Stimulated activated CD4-positive, alpha-beta T cell treated with anti-CD3 and anti-CD28 coated beads, Interleukin-2, amount 100 ng/mL, for 48 hours (primary cell): ENCODE measurements at regions not wholly inside any gene's neighbourhood (a gene's known extent, or its start where the extent isn't known, plus 50 kb on each side); places are given as distances from the start of the nearest gene placed in this dataset.

Experiments
- DNase-seq, 2 donors: peaks; one replicate each; pipeline ENCODE4 v3.0.0-alpha.2; 2020

DNA sequence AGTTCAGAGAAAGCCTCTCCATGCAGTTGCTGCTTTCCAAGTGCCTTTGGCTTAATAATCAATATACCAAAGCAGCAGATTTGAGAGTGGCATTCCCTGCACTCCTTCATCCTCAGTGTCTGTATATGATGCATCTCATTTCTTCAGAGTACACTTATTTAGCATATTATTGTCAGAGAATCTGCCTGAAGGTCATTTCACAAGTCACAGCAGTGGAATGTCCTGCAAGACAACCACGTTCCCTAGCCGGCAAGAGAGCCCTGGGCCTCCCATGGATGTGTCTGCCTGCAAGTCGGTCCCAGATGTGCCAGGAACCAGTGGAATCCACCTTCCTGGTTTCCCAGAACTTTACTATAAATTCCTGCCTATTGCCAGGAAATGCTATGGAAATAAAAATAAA lies 289.4 kb upstream of the IGFBP3 start:
- DNase-seq = no peak

- DNase-seq = no peak
Measured at GRCh38 chr7:46209611-46210388, 288.7 kb upstream of the IGFBP3 start.

DNA sequence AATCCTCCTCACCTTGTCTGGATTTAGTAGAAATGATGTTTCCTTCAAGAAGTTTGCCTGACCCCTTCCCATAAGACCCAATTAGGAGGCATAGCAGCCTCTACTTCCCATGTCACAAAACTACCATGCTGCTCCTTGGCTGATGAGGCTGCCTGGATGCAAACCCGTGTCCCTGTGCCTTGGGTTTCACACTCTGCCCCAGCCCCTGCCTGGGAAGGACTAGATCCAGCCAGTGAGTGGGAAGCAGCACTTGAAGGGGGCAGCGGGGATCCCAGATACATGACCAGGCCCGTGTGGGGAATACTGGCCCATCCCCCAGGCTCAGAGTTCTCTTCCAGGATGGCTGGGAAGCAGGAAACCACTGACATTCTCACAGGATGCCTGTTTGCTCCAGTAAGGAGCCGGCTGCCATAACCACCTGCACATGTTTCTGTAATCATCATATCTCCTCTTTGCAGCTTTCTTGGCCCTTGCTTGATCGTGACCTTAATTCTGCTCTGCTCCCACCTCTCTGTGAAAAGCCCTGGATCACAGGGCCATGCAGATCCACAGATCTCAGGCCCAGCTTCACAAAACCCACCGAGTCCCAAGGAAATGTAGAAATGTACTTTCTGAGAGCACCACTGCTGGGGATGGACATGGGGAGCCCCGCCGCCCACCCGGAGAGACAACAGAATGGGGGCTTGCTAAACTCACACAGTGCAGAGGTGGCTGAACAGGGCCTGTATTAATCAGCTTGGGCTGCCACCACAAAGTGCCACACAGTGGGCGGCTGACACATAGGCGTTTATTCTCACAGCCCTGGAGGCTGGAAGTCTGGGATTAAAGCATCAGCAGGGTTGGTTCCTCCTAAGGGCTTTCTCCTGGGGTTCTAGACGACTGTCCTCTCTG lies 287.8 kb upstream of the IGFBP3 start:
- DNase-seq = no peak

DNA sequence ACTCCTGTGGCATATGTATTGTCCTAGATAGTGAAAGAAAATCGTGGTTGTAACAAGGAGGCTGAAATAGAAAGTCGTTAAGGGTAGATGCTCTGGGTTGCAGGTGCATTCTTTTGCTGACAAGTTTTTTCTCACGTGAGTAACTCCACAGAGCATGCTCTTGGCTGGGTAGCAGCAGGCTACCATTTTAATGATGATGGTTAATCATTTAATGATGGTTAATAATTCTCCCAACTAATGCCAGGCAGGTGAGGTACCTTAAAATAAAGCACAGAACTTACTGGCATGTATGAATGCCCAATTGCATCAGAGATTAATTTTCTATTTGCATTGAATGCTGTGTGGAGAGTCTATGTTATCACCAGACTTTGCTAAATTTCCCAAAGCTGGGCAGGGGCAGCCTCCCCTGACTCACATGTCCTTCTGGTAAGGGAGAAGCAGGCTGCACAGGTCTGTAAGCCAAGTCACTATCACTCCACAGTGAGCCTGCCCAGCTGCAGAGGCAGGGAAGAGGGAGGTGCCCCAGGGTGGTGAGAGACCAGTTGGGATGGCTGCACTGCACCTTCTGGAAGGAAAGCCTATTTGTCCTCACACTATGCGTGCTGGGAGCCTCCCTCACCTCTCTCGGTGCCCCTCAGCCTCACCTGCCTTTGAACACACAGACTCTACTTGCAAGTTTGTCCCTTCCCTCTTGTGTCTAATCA lies 287.0 kb upstream of the IGFBP3 start:
- DNase-seq = no peak

DNA sequence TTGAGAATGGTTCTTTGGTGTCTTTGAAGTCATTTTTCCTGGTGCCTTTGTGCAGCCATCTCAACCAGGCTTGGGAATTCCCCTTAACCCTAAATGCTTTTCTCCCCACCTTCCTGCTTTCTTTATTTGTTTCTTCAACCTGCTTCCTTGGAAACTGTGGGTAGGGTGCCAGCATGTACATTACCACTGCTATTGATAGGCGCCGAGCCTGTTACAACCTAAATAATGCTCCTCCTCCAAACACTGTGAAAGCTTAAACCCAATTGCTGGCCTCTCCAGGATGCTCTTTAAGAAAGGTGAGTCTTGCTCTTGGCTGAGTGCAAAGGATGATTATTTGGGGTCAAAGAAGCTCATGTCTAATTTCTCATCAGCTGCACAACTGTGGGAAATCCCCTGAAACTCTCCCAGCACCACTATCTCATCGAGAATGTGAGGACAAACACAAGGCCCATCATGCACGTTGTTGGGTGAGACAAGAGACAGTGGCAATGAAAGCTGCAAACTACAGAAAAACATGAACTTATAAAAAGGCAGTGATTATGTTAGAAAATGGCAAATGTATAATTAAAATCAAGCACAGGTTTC lies 285.5 kb upstream of the IGFBP3 start:
- DNase-seq = no peak

- DNase-seq = no peak
Measured at GRCh38 chr7:46205478-46205877, 284.4 kb upstream of the IGFBP3 start.

DNA sequence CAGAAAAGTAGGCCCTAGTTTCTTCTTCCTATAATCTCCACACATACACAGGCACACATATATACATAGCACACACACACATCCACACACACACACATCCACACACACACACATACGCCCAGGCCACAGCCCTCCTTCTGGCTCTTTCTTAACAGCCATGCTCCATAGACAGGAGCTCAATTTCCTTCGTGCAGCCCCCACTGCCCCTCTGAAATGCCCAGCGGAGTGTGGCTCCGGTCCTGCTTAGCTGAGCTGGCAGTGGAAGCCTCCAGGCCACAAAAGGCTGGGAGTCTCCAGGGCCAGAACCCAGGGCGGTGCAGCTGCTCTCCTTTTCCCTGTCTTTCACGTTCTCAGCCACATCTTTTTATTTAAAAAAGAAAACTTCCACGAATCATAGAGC lies 282.9 kb upstream of the IGFBP3 start:
- DNase-seq = no peak

DNA sequence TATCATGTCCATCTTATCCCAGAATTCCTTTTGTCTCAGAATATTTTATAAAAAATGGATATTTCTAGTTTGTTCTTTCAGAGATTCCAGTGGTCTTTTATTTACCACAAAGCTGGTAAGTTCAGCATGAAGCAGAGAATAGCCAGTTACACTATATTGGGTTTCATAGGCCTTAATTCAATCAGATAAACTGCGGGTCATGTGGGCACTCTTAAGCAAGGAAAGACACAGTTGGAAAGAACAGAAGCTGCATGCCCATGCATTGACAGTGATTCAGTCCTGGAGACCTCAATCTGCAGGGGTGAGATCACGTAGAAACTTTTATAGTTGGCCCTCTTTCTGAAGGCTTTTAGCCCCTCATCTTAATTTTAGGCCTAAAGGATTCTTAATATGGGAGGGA lies 281.3 kb upstream of the IGFBP3 start:
- DNase-seq = no peak

DNA sequence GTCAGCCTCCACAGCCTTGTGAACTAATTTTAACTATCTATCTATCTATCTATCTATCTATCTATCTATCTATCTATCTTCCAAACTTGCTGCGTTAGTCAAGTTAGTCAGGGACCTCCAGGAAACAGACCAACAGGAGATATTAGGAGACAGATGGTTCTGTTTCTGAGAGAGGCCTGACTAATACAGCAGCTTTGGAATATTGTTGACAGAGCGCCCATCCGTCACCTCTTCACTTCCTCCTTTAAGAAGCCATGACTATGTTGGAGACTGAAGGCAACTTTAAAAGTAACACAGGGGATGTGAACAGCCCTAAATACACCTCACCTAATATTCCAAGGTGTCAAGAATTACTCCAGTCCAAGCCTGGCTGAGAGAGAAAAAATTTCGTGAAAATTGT lies 280.9 kb upstream of the IGFBP3 start:
- no peak for DNase-seq

- DNase-seq = no peak
Measured at GRCh38 chr7:46198701-46199100, 277.6 kb upstream of the IGFBP3 start.

GRCh38 chr7:46197785-46198540 lies 276.9 kb upstream of the IGFBP3 start:
- DNase-seq = no peak

GRCh38 chr7:46195934-46196333 lies 274.9 kb upstream of the IGFBP3 start:
- DNase-seq = no peak

DNA sequence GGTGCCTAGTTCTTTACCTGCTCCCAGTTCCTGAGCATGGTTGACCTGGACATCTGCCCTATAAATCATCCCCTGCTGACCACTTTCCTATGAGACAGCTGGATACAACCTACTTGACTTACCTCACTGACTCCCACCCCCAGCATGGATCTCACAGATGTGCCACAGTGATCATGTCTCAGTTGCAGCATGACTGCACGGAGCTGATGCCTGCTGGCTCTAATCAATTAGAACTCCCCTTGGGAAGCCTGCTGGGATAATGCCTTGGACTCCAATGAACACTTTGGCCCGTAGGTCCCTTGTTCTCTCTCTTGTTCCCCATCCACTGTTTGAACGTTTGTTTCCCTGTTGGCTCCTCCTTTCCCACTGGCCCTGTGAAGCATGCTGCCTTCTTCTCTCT lies 271.2 kb upstream of the IGFBP3 start:
- no peak for DNase-seq

- no peak for DNase-seq
Measured at GRCh38 chr7:46191776-46192175, 270.7 kb upstream of the IGFBP3 start.

DNA sequence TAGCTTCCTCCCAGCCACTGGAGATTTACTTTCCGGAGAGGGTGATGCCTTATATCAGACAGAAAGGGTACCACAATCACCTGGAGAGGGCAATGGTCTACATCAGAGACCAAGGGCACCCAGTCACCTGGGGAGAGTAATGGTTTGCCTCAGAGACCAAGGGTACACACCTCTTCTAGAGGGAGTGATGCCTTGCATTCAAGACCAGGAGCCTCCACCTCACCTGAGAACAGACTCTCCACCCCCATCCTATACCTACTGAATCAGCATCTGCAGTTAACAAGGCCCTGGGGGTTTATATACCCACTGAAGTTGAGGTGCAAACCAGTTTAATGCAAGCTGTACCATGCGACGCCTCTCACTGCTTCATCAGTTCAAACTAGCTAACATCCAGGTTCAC lies 270.2 kb upstream of the IGFBP3 start:
- DNase-seq = no peak

DNA sequence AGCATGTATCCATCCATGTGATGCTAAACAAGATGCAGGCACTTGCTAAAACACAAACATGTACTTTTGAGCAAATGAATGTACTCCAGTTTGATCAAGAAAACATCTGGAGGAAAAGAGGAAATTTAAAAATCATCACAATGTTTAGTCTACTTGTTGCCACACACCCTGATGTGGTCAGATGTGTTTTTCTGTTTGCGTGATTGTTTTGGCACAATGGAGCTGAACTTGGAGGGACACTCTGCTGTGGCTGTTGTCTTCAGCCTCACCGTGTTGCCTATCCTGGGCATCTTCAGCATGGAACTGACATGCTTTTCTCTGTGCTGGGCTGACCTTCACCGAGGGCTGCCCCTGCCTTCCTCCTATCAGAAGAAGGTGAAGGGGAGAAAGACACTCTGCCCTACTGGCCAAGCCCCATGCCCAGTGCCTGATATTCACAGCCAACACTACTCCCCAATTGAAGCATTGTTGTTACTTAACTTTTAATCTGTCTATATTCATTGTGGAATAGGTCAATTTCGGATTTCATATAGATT lies 268.3 kb upstream of the IGFBP3 start:
- DNase-seq = no peak

DNA sequence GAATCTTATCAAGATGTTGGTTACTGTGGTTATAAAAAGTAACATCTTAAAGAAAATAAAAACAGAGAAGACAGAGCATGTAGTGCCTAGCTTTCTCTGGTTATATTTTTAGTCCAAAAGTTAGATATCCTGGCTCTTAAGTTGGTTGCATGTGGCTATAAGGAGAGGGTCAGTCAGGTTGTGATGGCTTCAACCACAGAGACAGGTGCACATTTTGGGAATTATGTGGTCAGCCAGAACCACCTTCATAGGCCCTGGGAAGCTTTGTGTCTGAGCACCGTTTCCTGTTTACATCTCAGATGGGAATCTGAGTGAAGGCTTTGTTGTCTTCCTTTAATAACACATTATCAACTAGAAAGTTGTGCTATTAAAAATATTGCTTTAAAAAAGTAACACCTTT lies 265.1 kb upstream of the IGFBP3 start:
- no peak for DNase-seq

DNA sequence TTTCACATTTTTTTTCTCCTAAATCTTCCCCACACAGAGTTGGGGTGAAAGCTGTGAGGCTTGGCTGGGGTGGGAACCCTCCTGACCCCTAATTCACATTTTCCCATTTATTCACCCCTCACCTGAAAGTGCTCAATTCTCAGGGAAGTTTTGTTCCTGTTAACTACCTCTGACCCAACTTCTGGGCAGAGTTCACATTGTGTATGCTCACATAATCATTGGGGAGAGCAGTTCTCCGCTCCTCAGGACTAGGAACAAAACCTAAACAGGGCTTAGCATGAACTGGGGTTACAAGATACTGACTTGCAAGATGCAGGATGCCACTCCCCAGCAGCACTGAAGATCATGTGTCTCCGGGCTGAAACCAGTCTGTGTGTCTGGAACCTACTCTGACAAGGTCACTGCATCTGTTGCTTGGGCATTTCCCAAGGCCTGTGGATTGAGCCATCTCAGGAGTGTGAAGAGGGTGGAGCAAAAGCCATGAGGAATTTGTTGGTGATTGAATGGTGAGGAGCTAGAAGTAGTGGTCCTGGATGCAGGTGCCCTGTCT lies 258.1 kb upstream of the IGFBP3 start:
- DNase-seq = no peak

- DNase-seq = no peak
Measured at GRCh38 chr7:46178661-46179060, 257.6 kb upstream of the IGFBP3 start.

DNA sequence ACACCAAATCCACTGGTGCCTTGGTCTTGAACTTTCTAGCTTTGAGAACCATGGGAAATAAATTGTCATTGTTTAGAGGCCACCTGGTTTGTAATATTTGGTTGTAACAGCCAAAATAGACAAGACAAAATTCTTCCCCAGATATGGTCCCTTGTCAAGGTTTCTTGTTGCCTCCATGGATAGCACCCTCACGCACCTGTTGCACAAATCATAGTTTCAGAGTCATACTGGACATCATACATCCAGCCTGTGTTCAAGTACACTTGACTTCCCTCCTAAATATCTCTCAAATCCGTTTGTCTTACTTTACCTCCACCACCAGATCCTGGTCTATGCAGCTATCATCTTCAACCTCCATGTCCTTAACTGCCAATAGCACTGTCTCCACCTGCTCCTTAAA lies 256.7 kb upstream of the IGFBP3 start:
- no peak for DNase-seq

DNA sequence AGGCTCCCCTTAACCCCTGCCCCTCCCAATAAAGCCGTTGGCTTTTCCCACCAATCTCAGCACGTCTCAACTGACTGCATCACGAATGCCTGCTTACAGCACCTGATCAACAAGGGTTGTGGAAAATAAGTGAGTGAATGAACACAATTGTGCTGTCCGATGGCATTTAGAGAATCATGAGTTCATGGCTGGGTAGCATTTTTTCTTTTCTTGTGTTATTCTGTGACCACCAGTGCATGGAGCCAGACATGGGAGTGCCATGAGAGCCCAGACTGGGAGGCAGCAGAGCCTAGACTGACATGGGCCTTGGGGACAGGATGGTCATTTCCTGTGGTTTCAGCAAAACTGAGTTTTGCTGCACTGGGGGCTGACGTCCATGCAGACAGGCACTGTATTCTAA lies 254.1 kb upstream of the IGFBP3 start:
- no peak for DNase-seq

DNA sequence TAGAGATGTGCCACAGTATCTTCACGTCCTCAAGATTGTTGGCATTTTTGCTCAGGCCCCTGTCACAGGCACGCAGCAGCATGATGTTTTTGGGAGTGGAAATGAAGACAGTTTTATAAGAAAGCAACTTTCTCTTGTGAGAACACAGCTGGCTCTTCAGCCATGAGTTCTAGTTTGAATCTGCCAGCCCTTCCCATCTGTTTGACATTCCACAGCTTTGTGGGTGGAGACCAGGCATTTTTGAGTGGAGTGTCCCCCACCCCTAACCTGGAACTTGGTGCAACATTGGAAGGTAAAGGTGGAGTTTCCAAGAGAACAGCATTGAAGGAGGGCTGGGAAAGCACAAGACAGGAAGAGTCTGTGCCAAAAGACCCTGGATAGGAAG lies 253.1 kb upstream of the IGFBP3 start:
- DNase-seq = no peak
